Endothelial cell of umbilical vein (primary cell): ENCODE measurements at regions not wholly inside any gene's neighbourhood (a gene's known extent, or its start where the extent isn't known, plus 50 kb on each side); places are given as distances from the start of the nearest gene placed in this dataset.

Source experiments
- CTCF ChIP-seq, 2 donors: IDR thresholded peaks; 1 replicate in 1 of 2; 2 replicates in 1 of 2; pipeline ENCODE4 v1.5.1; 2011; ENCODE audit warnings: low read length in 2 of 2, mild to moderate bottlenecking in 2 of 2, moderate library complexity in 2 of 2, control low read depth in 1 of 2, inconsistent platforms in 1 of 2, low read depth in 1 of 2; ENCODE audit not compliant: insufficient read depth in 1 of 2; ENCODE audit errors: extremely low read depth in 1 of 2
- GATA2 ChIP-seq: IDR thresholded peaks from 2 replicates; pipeline ENCODE4 v1.7.0; 2011; ENCODE audit warnings: low read depth, mild to moderate bottlenecking, moderate library complexity, mixed read lengths, low read length; ENCODE audit not compliant: insufficient read length, insufficient read depth
- POLR2A ChIP-seq: IDR thresholded peaks from 2 replicates; pipeline ENCODE4 v1.6.1; 2012; ENCODE audit warnings: low read depth, mild to moderate bottlenecking, control low read depth, low read length
- TF ChIP-seq, protein P1 (sequence below): IDR thresholded peaks from 2 replicates; pipeline ENCODE4 v1.6.1; 2011; ENCODE audit not compliant: insufficient read depth, insufficient read length

DNA sequence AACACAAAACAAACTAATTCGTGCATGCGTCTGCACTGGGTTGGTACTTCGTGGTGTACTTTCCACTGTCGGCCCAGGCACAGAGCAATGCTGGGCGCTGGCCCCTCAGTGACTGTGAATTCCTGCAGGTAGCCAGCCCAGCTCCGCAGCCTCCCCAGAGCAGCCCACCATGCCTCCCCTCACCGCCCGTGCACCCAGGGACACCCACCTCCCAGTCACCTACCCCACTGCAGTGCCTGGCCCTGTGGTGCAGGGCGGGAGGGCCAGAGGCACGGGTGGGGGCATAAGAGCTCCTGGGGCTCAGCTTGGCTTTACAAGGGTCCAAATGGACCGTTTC lies 93.1 kb upstream of the ZNF507 start:
- TF ChIP-seq POLR2A (no peak), CTCF (IDR thresholded peaks at IDR 0.05; ENCODE audit: extremely low read depth in 1 of 2, insufficient read depth in 1 of 2, low read depth in 1 of 2, low read length in 2 of 2) (no peak), GATA2 (no peak)
- TF ChIP-seq, protein P1, sequence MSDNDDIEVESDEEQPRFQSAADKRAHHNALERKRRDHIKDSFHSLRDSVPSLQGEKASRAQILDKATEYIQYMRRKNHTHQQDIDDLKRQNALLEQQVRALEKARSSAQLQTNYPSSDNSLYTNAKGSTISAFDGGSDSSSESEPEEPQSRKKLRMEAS: no peak
